Globus pallidus (tissue), 1 donor: ENCODE measurements at regions not wholly inside any gene's neighbourhood (a gene's known extent, or its start where the extent isn't known, plus 50 kb on each side); places are given as distances from the start of the nearest gene placed in this dataset.
"Not testable (repeated sequence)": the region's sequence is repeated elsewhere in the genome, so short reads cannot be mapped to it uniquely, and the experiment has no call there.

Experiments used
- DNase-seq: peaks from one replicate; pipeline ENCODE4 v3.0.0-alpha.2; 2015; ENCODE audit warnings: low spot score

DNA sequence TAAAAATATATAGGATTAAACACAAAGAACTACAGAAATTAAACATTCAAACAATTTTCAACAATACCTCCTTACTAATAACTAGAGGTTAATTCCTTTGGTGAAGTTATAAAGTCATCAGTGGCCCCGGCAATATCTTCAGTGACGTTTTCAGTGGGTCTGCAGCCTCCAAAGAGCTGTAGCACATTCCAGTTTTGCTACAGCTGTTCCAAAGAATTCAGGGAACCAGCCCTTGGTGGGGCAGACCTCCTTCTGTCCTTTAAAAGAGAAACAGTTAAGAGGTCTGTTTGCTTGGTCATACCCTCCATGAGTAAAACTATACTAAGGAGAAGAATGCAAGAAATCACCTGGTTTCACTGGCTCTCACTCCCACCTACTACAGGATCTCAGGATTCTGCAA lies 99.2 kb upstream of the ZDHHC17 start:
- DNase-seq = no peak

DNA sequence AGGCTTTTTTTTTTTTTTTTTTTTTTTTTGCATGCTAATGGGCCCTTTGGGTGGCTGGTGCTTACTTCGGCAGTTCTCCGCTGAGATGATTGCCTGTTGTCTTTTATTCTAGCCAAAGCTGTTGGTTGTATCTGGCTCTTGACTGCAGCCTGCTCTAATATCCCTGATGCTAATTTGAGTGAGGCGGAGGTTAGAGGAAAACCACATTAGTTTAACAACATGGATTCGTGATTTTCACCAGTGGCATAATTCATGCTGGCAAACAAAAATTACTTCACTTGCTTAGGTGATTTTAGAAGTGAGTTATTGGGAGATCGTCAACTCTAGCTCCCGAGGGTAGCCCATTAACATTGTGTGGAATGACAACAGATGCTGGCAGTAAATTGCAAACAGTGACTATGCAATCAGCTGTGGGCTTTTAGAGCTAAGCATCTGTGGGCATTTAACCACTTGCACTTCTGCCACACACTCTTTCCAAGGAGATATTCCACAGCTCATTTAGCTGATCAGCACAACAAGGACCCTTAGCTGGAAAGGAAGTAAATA lies 97.6 kb upstream of the ZDHHC17 start:
- no peak for DNase-seq

DNA sequence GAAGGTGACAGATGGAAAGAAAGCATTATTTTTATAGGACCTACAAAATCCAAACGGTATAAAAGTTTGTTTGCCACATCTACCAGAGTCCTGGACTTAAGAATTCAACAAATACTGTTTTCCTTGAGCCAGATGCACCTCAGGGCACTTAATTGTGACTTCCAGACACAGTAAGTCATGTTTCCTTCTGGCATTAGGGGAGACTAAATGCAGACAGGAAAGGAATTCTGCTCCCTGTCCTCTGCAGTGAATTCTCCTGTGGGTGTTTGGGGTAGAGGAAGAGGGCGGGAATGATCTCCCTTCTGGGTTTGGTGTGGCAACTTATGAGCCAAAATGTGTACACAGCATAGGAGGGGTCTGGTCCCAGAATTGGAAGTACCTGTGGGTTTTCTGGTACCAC lies 93.9 kb upstream of the ZDHHC17 start:
- no peak for DNase-seq

DNA sequence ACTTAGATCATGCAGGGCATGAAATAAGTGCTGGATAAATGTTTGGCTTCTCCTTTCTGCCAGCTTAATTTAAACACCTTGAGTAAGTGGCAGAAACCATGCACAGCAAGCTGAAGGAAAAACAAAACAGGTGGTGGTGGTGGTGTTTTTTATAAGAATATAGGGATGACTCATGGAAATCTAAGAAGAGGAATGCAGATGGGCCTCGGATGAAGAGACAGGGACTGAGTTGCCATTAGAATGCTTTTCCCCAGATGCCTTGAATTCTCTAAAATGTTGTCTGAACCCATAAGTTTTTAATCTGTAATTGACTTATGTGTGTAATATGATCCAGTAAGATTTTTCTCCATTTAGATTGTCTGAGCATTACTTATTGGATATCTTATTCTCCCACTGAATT lies 93.1 kb upstream of the ZDHHC17 start:
- no peak for DNase-seq

DNA sequence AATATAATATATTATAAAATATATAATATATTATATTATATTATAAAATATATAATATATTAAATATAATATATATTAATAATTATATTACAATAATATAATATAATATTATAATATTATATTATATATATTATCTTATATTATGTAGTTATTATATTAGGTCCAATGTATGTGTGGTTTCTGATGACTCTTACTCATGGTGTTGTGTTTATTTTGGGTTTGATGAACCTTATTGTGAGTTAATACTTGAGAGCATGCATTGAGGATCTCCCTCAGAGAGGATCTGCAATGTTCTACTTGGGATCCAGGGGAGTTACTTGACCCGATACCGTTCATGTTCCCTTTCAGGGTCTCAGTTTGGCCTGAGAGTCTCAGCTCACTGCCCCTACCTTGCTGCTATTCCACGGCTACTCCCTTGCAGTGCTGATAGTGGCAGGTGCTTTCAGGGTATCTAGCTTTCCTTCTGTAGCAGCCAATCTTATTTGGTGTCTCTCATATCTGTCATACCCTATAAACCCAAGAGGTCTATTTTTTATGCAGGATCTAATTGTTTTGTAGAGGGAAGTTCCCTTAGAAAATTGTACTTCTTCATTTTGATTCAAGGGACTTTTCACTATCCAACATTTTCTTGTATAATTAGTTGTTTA lies 89.1 kb upstream of the ZDHHC17 start:
- no peak for DNase-seq

DNA sequence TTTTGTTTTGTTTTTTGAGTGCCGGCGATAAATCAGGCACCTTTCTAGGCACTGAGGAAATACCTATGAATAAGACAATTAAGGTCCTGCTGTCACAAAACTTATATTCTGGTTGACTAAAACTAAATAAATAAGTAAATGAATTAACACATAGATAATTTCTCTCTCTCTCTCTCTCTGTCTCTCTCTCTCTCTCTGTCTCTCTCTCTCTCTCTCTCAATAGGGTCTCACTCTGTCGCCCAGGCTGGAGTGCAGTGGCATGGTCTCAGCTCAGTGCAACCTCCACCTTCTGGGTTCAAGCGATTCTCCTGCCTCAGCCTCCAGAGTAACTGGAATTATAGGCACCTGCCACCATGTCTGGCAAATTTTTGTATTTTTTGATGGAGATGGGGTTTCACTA lies 87.7 kb upstream of the ZDHHC17 start:
- not testable (repeated sequence) for DNase-seq

DNA sequence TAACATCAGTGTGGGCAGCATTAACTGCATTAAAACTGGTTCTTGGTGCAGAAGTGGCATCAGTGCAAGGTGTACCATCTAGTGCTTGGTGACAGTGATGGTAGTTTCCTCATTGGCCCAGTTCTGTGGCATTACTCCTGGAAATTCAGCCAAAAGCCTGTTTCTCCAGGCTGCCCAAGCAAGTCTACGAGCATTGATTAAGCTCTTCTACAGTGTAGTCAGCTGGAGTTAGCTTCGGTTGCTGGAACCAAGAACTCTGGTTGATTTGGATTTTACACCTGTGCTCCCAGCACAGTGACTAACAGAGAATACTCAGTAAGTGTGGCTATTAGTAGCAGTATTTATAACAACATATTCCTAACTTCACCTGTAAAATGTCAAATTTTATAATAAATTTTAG lies 84.9 kb upstream of the ZDHHC17 start:
- DNase-seq = no peak

DNA sequence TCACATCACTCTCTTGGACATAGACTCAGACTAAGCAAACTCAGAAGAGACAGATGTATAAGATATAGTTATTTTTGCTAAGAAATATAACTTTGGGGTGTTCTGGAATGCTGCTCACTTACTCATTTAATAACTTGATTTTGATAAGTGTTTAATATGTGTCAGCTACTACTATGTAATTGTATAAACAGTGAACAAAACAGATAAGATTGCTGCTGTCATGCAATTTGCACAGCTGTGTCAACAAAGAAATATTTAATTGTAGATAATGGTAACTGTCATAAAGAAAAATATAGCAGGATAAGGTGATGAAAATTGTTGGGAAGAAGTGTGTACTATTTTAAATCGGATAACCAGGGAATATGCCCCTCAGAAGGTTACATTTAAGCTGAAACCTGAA lies 84.1 kb upstream of the ZDHHC17 start:
- no peak for DNase-seq

DNA sequence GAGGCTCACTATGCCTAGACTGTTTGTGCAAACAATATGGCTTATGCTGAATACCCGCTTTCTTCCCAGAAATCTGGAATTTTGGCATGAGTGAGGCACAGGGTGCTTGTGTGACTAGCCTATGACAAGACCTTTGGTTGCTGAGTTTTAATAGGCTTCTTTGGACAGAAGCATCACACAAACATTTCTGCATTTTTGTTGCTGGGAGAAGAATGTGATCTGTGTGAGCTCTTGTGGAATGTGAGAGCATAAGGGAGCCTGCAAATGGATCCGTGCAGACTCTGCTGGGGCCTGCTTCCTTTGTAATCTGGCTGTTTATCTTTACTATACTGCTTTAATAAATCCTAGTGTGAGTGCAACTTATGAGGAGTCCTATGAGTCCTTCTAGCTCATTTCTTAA lies 83.0 kb upstream of the ZDHHC17 start:
- DNase-seq = no peak

DNA sequence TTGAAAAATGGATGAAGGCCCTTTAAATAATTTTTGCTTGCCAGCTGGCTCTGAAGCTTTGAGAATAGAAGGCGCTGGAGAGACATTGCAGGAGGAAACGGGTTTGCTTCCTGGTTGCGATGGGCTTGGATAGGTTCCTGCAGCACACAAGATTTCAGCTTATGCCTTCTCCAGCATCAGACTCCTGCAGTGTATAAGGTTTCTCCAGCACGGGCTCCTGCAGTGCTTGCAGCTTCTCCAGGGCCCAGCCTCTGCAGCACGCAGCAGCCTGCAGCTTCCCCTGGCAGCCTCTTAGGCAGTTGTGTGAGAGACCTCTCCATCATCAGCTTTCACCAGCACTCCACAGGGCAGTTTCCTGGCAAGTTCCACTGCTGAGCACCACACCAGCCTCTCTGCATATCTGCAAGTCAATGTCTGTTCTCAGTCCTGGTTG lies 78.7 kb upstream of the ZDHHC17 start:
- peak; percentile 16 for DNase-seq

DNA sequence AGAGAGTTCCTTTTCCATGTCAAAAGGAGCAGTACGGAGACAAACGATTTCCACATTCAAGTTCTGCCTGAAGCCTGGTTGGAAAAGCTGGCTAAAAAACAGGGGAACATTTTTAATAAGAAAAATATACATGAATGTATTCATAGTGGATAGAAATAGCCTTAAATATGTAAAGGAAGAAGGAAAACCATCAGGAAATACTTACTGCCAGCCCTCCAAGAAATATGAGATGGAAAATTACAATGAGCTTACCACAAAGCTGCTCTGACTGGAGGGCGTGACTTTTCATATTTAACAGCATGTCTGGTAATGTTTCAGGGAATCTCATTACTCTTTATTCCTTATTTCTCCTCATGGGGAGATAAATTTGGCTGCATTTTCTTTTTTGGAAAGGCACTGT lies 75.9 kb upstream of the ZDHHC17 start:
- no peak for DNase-seq

DNA sequence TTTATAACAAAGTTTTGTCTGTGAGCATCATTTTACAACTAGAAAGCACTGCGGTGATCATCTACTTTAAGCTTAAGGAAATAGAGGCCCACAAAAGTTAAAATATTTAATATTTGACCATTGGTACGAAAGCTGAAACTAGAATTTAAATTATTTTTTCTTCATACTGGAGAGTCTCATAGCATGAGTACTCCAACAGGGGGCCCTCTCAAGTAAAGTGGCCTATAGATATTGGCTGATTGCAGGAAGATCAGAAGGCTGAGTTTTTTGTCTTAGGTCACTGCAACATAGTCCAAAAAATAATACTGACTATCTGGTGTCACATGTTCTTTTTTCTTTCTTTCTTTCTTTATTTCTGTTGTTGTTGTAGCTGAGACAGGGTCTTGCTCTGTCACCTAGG lies 75.3 kb upstream of the ZDHHC17 start:
- DNase-seq = no peak

DNA sequence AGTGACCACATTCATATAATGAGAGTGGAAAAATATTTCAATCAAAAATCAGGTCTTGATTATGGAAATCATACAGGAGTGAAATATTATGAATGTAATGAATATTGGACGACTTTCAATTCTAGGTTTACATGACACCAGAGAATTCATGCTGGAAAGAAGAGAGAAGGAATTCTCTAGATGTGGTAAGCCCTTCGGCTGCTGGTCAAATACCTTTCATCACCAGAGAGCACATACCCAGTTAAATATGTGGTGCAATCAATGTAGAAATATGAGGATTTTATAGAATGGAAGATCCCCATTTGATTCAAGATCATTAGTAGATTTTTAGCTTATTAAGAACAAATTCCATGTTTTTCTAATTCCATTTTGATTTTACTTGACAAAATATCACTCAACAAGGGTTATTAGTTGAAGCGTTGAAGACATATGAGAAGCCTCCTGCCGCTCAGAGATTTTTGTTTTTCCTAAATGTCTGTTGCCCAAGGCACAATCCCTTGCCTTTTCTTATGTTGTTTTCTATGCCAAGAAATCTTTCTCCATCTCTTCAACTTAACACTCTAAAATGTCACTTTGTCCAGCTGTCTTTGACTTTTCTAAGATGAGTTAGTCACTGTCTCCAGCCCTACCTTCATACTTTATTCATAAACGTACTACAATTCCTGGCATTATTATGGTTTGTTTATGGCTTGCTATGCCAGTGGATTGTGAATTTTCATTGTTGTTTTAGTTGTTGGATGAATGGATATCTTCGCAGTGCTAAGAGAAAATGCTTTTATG lies 72.8 kb upstream of the ZDHHC17 start:
- no peak for DNase-seq

DNA sequence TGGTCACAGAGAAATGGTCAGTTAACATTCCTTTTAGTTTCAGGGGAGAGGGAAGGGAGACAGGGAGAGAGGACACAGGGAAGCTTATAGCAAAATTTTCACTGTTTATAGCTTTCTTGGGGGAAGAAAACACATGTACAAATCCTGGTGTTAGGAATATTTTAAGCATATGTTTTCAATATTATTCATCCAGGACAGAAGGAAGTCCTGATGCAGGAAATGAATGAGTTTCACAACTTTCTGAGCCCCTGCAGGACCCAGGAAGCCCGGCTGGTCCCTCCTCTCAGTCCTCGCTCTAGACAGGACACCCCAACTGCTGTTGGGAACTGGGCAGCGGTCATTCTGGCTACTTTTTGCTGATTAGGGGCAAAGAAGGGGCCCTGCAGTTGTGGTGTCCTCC lies 71.1 kb upstream of the ZDHHC17 start:
- no peak for DNase-seq

DNA sequence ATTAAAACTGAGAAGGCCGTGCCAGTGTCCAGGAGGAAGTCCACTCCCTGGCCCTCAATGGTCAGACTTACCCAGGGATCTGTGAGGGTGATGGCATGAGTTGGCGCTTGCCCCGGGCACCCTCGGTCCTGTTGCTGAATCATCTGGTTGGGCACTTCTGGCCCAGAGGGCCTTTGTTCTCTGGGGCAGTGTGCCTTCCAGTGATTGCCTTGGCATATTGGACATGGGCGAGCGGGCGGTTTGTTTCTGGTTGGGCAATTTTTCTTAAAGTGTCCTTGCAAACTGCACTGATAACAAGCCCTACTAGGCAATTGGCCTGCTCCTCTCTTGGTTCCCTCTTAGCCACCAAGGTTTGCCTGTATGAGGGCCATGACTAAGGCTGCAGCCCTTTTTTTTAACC lies 69.5 kb upstream of the ZDHHC17 start:
- DNase-seq = no peak

DNA sequence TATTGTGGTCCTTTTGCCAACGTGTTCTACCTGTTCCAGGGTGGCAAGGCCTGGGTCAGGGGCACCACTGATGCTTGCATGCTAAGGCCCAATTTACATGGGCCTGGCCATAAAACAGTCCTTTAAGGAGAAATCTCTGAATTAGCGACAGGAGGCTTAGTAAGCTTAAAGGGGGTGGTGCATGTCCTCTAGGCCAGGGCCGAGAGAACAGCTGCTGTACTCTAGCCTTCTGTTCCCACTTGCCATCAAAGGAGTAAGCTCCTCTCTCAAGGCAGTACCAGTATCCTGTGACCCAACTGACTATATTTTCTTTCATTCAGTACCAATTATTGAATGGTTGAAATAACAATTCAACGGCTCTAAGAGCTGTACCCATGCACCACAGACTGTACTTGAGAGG lies 67.7 kb upstream of the ZDHHC17 start:
- DNase-seq = no peak

DNA sequence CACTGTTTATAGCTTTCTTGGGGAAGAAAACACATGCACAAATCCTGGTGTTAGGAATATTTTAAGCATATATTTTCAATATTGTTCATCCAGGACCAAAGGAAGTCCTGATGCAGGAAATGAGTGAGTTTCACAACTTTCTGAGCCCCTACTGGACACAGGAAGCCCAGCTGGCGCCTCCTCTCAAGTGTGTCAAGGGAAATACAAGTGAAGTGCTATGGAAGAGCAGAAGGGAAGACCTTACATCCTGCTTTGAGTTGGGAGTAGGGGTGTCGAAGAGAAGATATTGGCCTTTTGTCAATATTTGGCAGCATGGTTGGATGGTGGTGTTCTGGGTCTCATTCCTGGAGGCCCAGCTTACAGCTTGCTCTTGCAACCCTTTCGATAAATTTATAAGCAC lies 66.1 kb upstream of the ZDHHC17 start:
- DNase-seq = no peak

DNA sequence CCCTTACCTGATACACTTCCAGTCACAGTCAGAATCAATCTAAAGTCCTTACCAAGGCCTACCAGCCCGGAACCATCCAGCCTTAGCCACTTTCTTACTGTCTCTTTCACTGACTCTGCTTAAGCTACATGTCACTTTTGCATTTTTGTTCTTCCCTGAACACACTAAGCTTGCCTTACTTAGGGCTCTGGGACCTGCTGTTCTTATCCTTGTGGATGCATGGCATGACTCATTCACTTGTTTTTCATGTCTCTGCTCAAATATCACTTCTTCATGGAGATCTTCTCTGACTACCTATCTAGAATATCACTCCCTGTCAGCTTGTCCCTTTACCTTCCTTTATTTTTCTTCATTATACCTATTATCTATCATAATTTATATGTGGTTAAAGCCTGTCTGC lies 65.6 kb upstream of the ZDHHC17 start:
- DNase-seq = no peak

DNA sequence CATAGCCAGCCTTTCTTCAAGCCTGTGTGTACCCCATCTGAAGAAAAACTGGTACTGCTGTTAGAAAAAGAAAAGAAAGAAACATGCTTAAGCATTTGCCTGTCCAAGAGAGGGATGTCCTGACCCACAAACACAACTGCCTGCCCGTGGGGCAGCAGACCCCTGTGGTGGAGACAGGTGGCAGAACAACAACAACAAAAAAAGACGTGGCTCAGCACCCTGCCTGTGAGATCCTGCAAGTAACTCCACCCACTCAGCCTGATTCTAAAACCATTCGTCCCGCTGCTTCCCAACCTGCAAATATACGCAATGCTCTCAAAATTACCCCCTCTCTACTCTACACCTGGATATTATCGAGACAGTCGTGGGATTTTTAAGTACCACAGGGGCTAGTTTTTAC lies 64.9 kb upstream of the ZDHHC17 start:
- DNase-seq = no peak

DNA sequence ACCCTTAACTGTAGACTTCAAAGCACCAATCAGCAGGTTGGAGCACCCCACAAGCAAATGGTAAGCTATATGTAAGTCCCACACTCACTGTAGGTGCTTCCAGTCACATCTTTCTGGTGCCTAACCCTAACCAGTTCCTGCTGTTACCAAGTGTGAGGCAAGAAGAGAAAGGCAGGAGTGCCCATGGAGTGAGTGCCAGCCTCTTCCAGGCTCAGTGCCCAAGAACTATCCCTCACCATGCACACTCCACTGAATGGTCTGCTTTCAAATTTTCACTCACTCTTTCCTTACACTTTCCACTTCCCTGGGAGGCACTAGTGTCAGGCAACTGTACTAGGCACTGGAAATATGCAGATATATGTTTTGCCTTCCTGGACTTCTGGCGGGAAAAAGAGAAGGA lies 62.2 kb upstream of the ZDHHC17 start:
- DNase-seq = no peak

DNA sequence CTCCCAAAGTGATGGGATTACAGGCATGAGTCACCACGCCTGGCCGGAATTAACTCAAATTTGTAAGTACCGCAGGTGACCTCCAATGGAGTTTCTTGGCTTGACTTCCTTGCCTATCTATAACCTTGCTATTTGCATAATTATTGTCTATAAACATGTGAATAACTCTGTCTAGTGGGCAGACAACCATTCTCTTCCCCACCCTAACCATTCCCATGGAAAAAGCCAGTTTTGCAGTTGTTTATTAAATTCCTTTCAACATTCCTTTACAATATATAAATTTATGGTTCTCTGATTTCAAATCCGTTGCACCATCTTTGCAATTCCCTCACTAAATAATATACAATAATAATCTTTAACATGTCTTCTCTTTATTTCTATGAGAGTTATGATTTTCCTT lies 61.0 kb upstream of the ZDHHC17 start:
- no peak for DNase-seq

DNA sequence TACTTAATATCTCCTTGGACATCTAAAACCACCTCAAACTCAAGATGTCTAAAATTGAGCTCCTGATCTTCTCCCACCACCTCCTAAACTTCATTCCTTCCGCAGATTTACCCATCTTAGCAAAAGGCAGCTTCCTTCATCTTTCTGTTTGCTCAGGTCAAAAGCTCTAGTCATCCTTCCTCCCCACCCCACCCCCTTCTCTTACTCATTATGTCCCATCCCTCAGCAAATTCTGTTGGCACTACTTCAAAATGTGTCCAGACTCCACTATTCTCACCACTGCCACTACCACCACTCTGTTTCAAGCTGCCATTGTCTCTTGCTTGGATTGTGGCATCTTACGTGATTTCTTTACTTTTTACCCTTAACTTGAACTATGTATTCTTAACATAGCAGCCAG lies 59.2 kb upstream of the ZDHHC17 start:
- DNase-seq = no peak

DNA sequence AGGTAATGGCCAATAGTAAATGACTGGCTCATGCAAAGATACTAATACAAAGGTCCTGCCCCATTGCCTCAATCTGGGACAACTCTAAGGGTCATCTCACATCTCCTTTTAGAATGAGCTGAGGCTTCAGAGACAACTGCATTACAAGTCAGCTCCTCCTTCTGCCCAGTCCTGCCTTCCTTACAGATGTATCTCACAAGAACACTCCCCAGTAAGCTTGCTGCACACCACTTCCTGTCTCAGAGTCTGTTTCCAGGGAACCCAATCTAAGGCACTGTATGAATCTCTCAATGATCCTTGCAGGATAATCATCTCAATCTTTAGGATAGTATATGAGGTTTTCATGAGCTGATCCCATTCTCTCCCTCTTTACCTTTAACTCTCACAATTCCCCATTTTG lies 57.8 kb upstream of the ZDHHC17 start:
- no peak for DNase-seq

DNA sequence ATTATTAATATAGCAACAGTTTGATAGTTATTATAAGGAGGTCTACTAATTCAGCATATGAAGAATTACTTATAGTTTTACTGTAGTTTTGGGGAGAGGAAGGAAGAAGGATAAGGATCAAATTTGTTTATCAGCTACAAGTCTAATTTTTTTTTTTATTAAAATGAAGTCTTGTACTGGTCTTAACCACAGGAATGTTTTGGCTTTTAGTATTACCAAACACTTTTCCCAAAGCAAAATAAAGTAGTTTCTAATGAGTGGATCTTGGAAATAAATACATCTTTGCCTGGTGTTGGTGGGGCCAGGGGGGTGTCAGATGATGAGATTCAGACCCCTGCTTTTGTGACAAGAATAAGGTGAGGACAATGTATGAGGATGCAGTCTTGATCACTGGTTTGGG lies 57.2 kb upstream of the ZDHHC17 start:
- DNase-seq = no peak
